ENCODE measurements at regions not wholly inside any gene's neighbourhood (a gene's known extent, or its start where the extent isn't known, plus 50 kb on each side); places are given as distances from the start of the nearest gene placed in this dataset.
"Not testable (repeated sequence)": the region's sequence is repeated elsewhere in the genome, so short reads cannot be mapped to it uniquely, and the experiment has no call there.

DNA sequence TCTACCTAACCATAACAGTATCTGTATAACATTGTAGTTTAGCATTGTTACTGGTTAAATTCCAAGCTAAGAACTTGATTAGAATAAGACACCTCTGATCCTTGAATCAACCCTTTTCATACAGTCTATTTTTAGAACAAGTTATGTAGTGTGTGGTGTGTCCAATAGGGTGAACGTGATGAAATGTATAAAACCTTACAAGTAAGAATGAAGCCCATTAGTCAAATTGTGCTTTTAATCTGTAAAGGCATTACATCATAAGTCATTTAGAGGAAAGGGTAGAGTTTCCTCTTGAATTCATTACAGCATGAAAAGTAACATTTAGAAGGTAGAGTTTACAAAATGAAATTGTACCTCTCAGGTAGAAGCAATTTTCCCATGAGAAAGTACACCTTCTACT, 479.2 kb downstream of the LTN1 start:
- DNase-seq, result no peak

DNA sequence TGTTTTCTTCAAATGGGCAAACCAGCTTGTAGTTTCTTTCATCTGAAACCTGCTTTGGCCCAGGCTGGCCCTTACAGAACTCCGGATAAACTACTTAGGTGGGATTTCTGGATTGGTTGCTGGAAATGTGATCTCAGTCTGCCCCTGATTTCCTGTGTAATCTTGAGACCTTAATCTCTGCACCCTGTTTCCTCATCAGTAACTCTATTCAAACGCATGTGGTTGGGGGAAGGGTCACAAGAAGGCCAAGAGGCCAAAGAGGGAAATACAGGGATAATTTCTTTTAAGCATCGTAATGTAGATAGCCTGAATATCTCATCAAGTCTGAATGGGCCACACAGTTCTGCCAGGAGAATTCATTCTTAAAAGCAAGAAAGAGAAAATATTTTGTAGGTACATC, 483.6 kb downstream of the LTN1 start:
- no peak for DNase-seq

DNA sequence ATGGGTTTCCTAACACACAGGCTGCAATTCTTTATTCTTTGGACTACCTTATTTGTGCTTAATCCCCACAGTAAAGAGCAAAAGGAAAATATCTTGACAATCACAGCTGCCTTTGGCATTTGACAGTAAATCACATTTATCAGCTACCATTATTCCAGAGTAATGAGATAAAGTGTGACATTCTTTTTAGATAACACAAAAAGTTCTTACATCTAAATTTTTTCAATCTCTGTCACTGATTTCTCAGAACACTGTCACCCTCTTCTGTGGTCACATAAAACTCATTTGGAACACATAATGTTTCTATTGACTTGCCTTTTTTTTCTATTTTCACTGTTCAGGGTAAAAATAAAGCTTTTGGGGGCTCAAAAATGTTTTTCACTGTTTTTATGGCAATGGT, 484.6 kb downstream of the LTN1 start:
- DNase-seq, result no peak

DNA sequence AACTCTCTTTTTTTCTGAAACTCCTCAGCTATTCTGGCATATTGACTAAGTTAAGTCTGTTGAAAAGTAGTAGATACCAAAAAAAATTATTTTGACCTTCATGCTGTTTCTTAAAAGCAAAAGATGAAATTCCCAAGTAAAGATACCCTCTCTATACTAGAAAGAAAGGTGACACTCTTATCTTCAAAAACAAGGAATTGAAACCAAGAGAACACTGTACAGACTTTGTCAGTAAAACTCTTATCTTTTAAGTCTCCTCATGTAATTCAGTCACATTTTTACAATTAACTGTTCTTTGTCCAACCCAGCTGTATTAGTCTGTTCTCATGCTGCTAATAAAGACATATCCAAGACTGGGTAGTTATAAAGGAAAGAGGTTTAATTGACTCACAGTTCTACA, 496.2 kb downstream of the LTN1 start:
- DNase-seq, result no peak

DNA sequence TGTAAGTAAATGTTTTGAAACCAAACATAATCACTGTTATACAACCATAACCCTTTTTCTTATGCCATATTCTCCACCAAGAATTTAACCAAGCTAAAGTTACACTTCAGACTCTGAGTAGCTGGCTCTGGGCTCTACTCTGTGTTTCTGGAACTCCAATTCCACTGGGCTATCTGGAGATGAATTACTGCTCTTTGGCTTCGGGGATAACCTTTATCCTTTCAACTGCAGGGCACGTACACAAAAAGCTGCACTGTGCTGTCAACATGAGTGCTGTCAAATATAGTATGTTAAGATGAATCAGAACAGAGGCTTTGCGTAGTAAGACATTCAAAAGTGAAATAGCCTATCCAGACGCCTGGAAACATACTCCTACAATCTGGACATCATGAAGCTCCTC, 500.6 kb downstream of the LTN1 start:
- no peak for DNase-seq

DNA sequence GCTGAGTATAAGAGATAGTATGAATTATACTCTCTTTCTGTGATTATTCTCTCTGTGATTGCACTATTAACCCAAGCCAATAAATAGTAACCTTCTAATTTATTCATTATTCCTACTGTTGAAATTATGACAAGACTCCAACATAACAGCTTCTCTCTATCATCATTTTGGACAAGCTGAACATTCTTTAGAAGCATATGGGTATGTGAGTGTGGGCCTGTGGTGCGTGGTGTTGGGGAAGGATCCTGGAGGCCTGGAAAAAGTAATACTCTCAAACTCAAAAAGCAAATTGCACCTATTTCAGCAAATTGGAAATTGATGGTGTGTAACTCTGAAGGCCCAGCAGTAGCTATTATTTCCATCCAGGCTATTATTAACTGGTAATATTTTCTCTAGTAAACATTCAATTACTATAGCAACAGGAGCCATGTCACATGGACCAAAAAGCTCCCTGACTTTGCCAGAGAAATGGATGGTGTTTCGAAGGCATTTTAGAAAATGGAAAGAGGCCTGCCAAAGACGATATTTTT, 502.8 kb downstream of the LTN1 start:
- no peak for DNase-seq

DNA sequence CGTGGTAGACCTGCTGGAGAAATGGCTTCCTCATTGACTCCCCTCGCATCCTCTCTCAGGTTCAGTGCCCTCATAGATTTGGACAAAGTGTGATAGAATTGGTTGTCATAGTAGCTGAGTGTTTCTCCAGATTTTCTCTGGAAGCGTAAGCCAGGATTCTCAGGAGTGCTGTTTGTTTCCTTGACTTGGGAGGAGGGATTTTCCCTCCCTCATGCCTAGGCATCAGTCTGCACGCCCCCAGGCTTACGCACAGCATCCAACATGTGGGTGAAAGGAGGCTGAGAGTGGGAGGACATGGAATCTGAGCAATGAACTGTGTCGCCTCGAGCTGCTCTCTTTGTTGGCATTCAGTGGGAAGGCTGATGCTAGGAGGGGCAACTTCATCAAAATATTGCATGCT, 503.5 kb downstream of the LTN1 start:
- no peak for DNase-seq

DNA sequence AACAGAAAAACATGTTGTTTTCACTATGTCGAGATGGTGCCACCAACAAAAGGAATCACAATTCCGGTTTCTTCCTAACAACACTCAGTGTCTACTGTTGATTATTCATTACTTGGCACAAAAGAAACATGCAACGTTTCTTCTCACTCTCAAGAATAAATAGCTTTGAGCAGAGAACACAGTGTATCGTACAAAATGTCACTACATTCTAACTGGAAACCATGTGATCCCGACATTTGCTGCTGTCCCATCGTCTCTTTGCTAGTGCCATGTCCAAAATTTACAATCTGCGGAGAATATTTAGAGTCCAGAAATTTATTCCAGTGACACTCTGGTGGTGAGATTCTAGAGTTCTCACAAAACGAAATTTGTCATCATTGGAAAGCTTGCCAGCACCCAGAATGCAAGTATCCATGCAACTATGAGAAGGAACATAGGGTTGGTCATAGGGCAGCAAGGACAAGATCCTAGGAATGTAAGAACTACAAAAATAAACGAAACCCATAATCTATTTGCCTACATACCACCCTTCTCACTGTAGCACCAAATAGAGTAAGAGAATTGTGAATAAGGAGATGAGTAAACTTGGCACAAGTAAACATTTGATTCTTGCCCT, 505.1 kb downstream of the LTN1 start:
- no peak for DNase-seq

DNA sequence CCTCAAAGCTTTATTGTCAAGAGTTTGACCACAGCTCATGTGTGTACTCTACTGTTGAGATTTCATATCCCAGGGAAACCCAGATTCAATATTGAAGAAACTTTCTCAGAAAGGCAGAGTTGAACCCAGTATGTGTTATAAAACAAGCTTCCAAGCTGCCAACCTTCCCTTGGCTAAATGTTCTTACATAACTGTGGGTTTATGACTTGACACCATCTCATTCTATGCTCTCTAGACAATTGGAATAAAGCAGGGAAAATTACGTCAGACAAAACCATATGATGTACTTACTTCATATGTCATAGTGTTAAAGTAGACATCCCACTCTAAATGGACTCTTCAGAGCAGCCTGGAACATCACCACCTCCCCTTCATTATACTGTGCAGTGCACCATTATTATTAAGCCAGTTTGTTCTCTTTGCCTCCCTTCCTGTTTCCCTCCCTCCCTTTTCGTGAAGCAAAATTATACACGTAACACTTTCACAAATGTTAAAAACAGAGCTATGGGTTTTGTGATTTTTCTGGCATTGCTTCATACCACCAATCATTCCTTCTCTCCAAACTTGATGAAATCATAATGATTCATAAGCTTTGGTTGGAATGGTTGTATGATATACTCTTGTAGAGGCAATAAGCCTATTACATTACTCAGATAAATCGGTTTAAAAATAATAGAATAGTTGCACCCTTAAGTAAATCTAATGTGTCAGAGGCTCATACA, 507.2 kb downstream of the LTN1 start:
- no peak for DNase-seq

DNA sequence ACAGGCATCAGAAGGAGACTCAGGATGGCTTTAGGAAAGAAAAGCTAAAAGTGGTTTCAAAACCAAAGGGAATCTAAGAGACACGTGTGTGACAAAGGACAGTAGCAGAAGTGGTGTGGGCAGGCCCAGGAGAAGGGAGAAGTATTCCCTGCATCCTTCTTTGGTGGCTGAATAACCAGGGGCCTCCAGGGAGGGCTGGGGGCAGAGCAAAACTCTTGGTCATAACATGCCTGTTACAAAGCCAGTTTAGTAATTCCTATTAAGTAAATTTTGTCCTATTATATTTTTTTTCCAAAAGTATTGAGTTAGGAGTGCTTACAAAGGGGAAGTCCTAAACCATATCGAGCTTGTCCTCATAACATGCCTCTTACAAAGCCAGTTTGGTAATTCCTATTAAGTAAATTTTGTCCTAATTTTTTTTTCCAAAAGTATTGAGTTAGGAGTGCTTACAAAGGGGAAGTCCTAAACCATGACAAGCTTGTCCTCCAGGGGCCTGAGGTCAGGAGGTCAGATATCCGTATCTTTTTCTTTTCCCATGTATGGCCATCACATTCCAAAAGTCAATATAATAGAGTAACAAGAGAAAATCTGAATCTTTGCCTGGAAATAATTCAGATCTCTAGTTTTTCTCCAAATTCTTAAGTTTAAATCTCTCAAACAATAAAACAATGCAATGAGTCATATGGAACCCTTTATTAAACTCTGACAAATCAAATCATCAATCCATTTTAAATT, 509.2 kb downstream of the LTN1 start:
- no peak for DNase-seq

DNA sequence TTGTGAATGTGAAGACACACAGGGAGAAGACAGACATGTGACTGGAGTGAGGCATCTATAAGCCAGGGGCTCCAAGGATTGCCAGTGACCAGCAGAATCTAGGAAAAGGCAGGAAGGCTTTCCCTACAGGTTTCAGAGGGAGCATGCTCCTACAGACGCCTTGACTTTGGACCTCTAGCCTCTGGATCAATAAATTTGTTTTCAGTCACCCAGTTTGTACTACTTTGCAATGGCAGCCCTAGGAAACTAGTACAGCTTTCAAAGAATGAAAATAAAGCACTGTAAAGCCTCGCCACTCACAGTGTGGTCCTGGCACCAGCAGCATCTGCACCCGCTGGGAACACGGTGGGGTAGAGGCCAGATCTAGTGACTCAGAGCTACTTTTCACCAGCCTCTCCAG, 510.0 kb downstream of the LTN1 start:
- DNase-seq, result no peak

DNA sequence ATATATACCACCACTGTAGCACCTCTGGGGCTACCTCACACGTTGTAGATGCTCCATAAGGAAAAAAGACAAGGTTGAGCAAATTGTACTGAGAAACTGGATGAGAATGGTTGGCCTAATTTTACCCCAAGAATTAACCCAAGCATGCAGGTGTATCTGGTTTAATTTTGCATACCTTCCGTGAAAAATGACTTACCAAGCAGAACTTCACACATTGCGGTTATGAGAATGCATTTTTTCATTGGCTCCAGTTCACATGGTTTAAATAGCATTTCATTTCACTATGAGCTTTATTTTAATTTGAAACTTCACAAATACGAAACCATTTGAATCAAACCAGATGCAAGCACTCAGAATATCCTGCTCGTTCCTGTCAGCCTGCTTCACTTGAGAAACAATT, 512.2 kb downstream of the LTN1 start:
- no peak for DNase-seq

DNA sequence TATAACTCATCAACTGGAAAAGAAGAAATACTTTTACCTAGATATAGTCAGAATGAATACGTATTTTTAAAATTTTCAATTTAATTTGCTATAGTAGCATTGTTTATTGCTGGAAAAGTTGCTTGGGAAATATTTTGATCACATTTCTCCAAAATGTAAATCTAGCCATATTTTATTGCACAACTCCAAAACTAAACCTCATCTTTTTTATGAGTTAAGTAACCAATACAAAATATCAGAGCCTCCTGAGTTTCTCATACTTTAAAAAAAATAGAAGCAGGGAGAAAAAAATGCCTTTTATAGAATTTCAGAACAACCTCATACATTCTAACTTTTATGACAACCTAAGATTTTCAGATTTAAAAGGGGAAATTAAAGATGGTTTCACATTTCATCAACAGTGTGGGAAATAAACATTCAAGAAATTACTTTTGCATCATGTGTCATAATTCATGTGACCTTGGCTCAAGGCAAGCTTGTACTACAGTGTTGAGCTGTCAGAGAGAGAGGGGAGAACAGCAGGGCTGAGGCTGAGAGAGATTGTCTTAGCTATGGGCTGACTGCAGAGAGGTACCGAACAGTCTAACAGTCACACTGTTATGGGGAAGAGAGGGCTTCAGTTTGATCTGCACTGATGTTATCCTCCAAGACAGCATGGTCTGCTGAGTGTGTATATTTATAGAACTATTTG, 519.0 kb downstream of the LTN1 start:
- no peak for DNase-seq

DNA sequence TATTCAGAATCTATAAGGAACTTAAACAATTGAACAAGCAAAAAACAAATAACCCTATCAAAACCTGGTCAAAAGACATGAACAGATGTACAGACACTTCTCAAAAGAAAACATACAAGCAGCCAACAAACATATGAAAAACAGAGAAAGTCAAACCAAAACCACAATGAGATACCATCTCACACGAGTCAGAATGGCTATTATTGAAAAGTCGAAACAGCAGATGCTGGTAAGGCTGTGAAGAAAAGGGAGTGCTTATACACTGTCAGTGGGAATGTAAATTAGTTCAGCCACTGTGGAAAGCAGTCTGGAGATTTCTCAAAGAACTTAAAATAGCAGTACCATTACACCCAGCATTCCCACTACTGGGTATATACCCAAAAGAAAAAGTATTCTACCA, 520.1 kb downstream of the LTN1 start:
- DNase-seq, result not testable (repeated sequence)

DNA sequence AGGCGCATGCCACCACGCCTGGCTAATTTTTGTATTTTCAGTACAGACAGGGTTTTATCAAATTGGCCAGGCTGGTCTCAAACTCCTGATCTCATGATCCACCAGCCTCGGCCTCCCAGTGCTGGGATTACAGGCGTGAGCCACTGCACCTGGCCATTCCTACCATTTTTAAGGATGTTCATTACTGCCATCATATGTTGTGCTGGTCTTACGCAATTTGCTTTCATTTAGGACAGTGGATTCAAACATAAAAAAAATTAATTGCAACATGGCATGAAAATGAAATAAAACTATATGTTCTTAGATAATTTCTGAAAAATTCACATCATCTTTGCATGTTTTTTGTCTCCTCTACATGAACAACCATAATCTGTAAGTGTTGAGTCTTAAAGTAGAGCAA, 527.7 kb downstream of the LTN1 start:
- no peak for DNase-seq

DNA sequence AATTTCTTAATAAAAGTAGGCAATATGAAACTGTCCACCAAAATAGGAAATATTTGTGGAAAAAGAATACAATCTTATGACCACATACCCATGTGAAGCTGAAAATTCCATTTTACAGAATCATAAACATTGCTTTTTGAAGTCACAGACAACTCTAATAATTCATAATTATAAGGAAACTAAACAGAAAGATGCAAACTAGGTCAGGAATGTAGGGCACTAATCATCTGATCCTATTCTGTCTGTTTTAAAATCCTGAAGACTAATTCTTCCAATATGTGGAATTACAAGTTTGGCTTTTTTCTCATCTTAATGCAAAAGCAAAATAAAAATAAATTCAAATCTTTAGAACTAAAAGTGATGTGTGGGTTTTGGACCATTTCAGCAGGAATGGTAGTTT, 528.6 kb downstream of the LTN1 start:
- no peak for DNase-seq

DNA sequence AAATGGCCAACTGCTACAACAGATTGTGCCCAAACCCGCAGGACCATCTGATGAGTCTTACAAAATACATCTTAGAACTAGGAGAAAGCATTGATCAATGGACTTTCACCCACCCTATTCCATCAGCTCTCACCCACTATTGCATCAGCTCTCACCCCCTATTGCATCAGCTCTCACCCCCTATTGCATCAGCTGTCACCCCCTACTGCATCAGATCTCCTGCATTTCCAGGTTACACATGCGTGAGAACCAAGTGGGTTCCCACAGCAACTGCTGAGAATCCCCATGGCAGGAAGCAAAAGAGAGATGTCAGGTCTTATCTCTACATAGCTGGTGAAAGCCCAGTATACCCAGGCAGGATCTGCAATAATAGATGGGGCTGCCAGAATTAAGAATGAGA, 533.5 kb downstream of the LTN1 start:
- DNase-seq, result no peak

DNA sequence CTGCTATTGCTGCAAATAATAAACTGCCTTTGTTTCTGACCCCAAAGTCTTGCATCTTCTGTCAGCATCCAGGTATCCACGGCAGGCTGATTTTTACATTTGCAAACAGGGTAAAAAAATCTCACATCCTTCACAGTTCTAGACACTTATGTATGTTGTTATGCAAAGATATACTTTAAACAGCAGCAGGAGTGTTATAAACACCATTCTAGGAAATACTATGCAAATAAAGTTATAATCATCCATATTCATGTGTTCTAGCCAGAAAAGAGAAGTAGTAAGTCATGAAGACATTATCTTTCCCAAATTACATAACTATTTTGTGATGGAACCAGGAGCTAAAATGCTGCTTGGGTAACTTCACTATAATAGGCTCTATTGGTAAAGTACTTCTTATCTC, 534.2 kb downstream of the LTN1 start:
- DNase-seq, result no peak

DNA sequence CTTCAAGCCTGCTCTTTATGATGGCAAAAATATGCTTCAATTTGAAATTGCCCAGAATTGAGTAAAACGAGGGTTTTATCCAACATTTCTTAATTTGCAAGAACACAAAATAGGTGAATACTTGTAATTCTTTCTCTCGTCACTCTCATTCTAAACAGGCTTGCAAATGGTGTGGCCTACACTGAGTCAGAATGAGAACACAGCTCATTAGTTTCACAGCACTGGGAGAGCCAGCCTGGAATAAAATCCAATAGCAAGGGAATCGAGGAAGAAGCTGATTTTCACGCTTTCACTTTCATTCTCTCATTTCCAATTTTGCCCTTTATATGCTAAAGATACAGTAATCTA, 537.5 kb downstream of the LTN1 start:
- no peak for DNase-seq

DNA sequence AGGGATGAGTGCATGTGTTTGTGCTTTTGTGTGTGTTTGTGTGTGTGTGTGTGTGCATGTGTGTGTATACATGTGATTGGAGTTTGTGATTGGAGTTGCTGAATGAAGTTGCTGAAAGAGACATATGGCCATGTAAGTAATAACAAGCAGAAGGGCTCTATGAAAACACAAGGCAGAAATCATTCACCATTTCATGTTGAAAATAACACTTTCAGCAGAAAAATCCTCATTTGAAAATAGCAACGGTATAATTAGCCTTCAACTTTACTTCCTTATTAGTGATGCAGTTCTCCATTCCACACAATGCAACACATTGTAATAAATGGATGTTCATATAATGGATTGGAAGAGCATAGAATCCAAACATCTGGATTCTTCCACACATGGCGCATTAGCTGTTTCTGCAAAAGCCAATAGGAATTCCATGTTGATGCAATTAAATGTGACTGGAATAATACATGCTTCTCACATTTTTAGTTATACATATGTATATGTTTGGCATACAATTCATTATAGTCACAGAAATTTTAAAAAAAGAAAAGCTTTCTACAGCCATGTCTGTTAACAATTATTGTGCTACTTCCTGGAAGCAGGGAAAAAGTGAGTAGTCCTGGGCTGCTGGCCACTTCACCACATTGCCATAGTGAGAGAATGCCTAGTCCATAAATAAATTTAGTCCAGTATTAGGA, 538.0 kb downstream of the LTN1 start:
- DNase-seq, result no peak

DNA sequence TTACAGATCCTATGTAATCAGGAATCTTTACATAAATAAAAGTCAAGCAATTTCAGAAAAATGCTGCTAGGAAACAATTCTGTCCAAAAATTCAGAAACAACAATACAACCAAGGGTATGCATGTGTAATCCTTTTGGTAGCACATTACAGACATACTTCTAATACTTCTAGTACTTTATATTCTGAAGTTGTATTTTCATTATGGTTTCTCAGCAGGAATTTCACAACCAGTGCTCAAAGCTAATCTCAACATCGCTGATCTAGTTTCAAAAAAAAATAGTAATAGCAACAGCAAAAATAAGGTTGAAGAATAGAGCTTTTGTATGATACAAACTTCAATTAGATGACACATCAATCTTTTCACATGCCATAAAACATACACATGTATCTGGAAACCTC, 545.2 kb downstream of the LTN1 start:
- no peak for DNase-seq

DNA sequence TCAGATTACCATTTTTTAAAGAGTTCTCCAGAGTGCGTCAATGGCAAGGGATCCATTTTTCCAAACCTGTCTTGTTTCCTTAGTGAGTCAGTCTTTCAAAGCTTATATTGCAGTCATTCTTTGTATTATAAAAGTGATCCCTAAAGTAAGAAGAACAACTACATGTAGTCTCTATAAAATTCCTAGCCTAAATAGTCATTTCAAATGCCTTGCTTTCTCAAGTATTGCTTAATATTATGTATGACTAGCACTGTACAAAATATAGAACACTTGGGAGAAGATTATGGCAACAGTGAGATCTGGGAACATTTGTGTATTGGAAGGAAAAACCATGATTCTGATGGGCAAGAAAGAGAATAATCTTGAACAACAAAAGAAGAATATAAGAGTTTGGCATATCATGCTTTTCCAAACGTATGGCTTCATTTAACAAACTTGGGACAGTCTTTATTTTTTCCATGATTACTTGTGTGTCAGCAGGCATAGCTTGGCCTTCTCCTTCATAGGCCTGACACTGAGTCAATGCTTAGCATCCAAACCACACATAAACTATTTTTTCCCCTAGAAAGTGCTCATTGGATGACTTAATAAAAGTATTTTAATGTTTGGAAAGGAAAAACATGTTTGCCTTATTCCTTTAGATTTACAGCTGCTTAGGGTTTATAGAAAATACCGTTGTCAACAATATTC, 547.4 kb downstream of the LTN1 start:
- DNase-seq, result no peak

Data from NCI-H2107 (cell line).